ENCODE measurements at regions not wholly inside any gene's neighbourhood (a gene's known extent, or its start where the extent isn't known, plus 50 kb on each side); places are given as distances from the start of the nearest gene placed in this dataset.
A peak's percentile ranks its signal among the peaks of the same experiment; 100 is the strongest.
"Not testable (repeated sequence)": the region's sequence is repeated elsewhere in the genome, so short reads cannot be mapped to it uniquely, and the experiment has no call there.

GRCh38 chr6:5896476-5897200 is 110.1 kb downstream of the NRN1 start:
- no peak for DNase-seq

- DNase-seq = no peak
Measured at GRCh38 chr6:5894357-5894756, 112.4 kb downstream of the NRN1 start.

- no peak for DNase-seq
Measured at GRCh38 chr6:5893295-5893694, 113.4 kb downstream of the NRN1 start.

- DNase-seq = no peak
Measured at GRCh38 chr6:5892669-5893068, 114.1 kb downstream of the NRN1 start.

GRCh38 chr6:5878792-5879191 is 127.9 kb downstream of the NRN1 start:
- no peak for DNase-seq

- no peak for DNase-seq
Measured at GRCh38 chr6:5876076-5876475, 130.6 kb downstream of the NRN1 start.

GRCh38 chr6:5873976-5874375 is 132.7 kb downstream of the NRN1 start:
- DNase-seq = not testable (repeated sequence)

GRCh38 chr6:5871296-5871695 is 135.4 kb downstream of the NRN1 start:
- DNase-seq = no peak

- DNase-seq = no peak
Measured at GRCh38 chr6:5869676-5870075, 137.0 kb downstream of the NRN1 start.

GRCh38 chr6:5869261-5869660 is 137.5 kb downstream of the NRN1 start:
- DNase-seq = peak in 3 of 6 experiments; percentile 23 to 39 (median 30)

GRCh38 chr6:5866547-5867051 is 140.1 kb downstream of the NRN1 start:
- DNase-seq = peak in 3 of 6 experiments; percentile 20 to 42 (median 41)

- DNase-seq = peak in 1 of 6 experiments; percentile 5
Measured at GRCh38 chr6:5865506-5866031, 141.2 kb downstream of the NRN1 start.

- DNase-seq = no peak
Measured at GRCh38 chr6:5860849-5861248, 145.9 kb downstream of the NRN1 start.

GRCh38 chr6:5855787-5856470 is 150.8 kb downstream of the NRN1 start:
- no peak for DNase-seq

GRCh38 chr6:5854899-5855298 is 151.8 kb downstream of the NRN1 start:
- no peak for DNase-seq

GRCh38 chr6:5851261-5851757 is 155.4 kb downstream of the NRN1 start:
- DNase-seq = peak; percentile 53 to 80 (median 68)

GRCh38 chr6:5850848-5851255 is 155.9 kb downstream of the NRN1 start:
- DNase-seq = peak in 1 of 6 experiments; percentile 80

- DNase-seq = no peak
Measured at GRCh38 chr6:5846889-5847288, 159.8 kb downstream of the NRN1 start.

- no peak for DNase-seq
Measured at GRCh38 chr6:5846335-5846734, 160.4 kb downstream of the NRN1 start.

GRCh38 chr6:5843078-5843477 is 163.6 kb downstream of the NRN1 start:
- DNase-seq = no peak

GRCh38 chr6:5840734-5841390 is 165.9 kb downstream of the NRN1 start:
- no peak for DNase-seq

- no peak for DNase-seq
Measured at GRCh38 chr6:5838656-5839396, 167.9 kb downstream of the NRN1 start.
